ENCODE measurements at regions not wholly inside any gene's neighbourhood (a gene's known extent, or its start where the extent isn't known, plus 50 kb on each side); places are given as distances from the start of the nearest gene placed in this dataset.

DNA sequence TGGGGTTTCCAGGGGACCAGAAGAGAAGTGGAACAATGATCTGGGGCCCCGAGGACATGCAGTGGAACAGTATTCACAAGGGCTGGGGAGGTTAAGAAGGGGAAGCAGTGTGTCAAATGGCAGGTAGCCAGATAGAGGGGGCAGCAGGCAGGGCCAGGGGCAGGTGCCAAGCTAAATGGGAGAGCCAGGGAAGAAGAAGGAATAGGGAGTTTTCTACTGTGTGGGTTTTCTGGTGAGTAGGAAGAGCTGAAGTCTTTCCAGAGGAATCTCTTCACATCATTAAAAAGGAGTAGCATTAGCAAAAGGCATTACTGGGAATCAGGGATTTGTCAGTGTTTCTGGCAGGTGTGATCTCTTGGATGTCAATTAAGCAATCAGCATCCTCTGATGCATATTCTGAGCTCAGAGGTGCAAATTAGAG, 55.8 kb downstream of the IRAG1 start:
- no peak overlapping the region for H3K4me3 Mint-ChIP-seq (ENCODE audit: unreplicated experiment)
- H3K4me1 Mint-ChIP-seq (ENCODE audit: unreplicated experiment): peaks cover 28% of the 10 kb centered on the region

DNA sequence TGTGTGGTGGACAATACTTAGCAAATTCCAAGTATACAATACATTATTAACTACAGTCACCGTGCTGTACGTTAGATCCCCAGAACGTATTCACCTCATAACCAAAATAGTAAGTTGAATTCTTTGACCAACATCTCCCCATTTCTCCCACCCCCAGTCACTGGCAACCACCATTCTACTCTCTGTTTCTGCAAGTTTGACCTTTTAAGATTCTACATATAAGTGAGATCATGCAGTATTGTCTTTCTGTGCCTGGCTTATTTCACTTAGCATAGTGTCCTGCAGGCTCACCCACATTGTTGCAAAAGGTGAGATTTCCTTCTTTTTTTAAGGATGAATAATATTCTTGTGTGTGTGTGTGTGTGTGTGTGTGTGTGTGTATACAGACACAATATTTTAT, 59.1 kb downstream of the IRAG1 start:
- Mint-ChIP-seq H3K27ac (ENCODE audit: unreplicated experiment) (no peak overlapping the region), H3K4me3 (ENCODE audit: unreplicated experiment) (no peak overlapping the region), H3K27me3 (ENCODE audit: unreplicated experiment) (no peaks in the 10 kb centered on the region), H3K4me1 (ENCODE audit: unreplicated experiment) (peaks cover 10% of the 10 kb centered on the region), H3K9me3 (ENCODE audit: unreplicated experiment) (no peaks in the 10 kb centered on the region), H3K36me3 (ENCODE audit: unreplicated experiment) (peaks cover 31% of the 10 kb centered on the region)
- DNase-seq (ENCODE audit: extremely low spot score, unreplicated experiment): no peak
- TF ChIP-seq, protein P1, sequence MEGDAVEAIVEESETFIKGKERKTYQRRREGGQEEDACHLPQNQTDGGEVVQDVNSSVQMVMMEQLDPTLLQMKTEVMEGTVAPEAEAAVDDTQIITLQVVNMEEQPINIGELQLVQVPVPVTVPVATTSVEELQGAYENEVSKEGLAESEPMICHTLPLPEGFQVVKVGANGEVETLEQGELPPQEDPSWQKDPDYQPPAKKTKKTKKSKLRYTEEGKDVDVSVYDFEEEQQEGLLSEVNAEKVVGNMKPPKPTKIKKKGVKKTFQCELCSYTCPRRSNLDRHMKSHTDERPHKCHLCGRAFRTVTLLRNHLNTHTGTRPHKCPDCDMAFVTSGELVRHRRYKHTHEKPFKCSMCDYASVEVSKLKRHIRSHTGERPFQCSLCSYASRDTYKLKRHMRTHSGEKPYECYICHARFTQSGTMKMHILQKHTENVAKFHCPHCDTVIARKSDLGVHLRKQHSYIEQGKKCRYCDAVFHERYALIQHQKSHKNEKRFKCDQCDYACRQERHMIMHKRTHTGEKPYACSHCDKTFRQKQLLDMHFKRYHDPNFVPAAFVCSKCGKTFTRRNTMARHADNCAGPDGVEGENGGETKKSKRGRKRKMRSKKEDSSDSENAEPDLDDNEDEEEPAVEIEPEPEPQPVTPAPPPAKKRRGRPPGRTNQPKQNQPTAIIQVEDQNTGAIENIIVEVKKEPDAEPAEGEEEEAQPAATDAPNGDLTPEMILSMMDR (IDR thresholded peaks at IDR 0.05): no peak

More for the DNA sequence above, 55.8 kb downstream of the IRAG1 start:
- no peaks in the 10 kb centered on the region for H3K27me3 Mint-ChIP-seq (ENCODE audit: unreplicated experiment)
- no peaks in the 10 kb centered on the region for H3K9me3 Mint-ChIP-seq (ENCODE audit: unreplicated experiment)
- DNase-seq (ENCODE audit: extremely low spot score, unreplicated experiment): no peak
- TF ChIP-seq, protein P1 (IDR thresholded peaks at IDR 0.05): no peak
- H3K27ac Mint-ChIP-seq (ENCODE audit: unreplicated experiment): peak overlapping the region; percentile 64
- H3K36me3 Mint-ChIP-seq (ENCODE audit: unreplicated experiment): peaks cover 12% of the 10 kb centered on the region

DNA sequence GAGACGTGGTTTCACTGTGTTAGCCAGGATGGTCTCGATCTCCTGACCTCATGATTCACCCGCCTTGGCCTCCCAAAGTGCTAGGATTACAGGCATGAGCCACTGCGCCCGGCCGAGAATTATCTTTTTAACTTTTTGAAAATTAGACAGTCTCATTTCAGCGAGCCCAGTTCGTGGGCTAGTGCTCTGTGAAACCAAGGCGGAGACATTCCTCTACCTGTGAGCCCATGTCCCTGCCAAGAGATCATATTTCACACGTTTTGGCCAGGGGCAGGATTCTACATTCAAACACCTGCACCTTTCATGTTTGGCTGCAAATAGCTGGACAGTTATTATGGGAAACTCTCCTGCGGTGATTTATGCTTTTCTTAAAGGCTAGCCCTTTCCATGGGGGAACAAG, 60.3 kb downstream of the IRAG1 start:
- no peak for DNase-seq (ENCODE audit: extremely low spot score, unreplicated experiment)
- TF ChIP-seq, protein P1 (IDR thresholded peaks at IDR 0.05): no peak
- Mint-ChIP-seq H3K27me3 (ENCODE audit: unreplicated experiment) (no peaks in the 10 kb centered on the region), H3K36me3 (ENCODE audit: unreplicated experiment) (peaks cover 31% of the 10 kb centered on the region), H3K27ac (ENCODE audit: unreplicated experiment) (no peak overlapping the region), H3K9me3 (ENCODE audit: unreplicated experiment) (no peaks in the 10 kb centered on the region), H3K4me1 (ENCODE audit: unreplicated experiment) (peaks cover 4% of the 10 kb centered on the region), H3K4me3 (ENCODE audit: unreplicated experiment) (no peak overlapping the region)

DNA sequence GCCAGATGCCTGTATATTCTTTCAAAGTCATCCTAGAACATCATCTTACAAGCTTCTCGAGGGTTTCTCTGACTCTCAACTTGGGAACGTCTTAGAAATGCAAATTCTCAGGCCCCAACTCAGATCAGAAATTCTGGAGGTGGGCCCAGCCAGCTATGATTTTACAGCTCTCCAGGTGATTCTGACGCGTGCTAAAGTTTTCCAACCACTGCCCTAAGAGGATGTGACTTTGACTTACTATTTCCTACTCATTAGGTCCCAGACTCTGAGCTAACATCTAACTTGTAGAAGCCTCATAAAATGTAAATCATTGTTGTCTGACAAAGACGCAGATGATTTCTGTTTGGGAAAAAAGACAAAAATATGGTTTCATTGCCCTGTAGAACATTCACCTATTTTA, 61.1 kb downstream of the IRAG1 start:
- Mint-ChIP-seq H3K27me3 (ENCODE audit: unreplicated experiment) (no peaks in the 10 kb centered on the region), H3K36me3 (ENCODE audit: unreplicated experiment) (peaks cover 31% of the 10 kb centered on the region), H3K9me3 (ENCODE audit: unreplicated experiment) (no peaks in the 10 kb centered on the region), H3K4me3 (ENCODE audit: unreplicated experiment) (no peak overlapping the region), H3K27ac (ENCODE audit: unreplicated experiment) (no peak overlapping the region), H3K4me1 (ENCODE audit: unreplicated experiment) (no peaks in the 10 kb centered on the region)
- TF ChIP-seq, protein P1 (IDR thresholded peaks at IDR 0.05): no peak
- no peak for DNase-seq (ENCODE audit: extremely low spot score, unreplicated experiment)

DNA sequence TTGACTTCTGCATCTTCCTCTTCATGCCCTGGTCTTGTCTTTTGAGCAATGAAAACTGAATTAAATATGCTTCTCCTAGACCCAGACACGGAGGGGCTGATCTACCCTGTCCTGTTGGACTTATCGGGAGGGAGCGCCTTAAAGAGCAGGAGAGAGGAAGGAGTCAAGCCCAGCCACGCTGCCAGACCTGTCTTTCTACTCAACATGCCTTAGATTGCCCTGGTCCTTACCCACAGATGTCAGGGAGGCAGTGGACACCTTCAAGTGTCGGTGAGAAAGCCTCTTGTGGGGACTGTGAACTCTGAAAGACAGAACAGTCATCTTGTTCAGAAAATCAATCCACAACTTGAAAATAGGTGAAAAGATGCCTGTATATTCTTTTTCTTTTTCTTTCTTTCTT, 61.8 kb downstream of the IRAG1 start:
- no peak for DNase-seq (ENCODE audit: extremely low spot score, unreplicated experiment)
- Mint-ChIP-seq H3K36me3 (ENCODE audit: unreplicated experiment) (peaks cover 31% of the 10 kb centered on the region), H3K9me3 (ENCODE audit: unreplicated experiment) (no peaks in the 10 kb centered on the region), H3K4me3 (ENCODE audit: unreplicated experiment) (no peak overlapping the region), H3K4me1 (ENCODE audit: unreplicated experiment) (no peaks in the 10 kb centered on the region), H3K27ac (ENCODE audit: unreplicated experiment) (no peak overlapping the region), H3K27me3 (ENCODE audit: unreplicated experiment) (no peaks in the 10 kb centered on the region)
- TF ChIP-seq, protein P1 (IDR thresholded peaks at IDR 0.05): no peak
